Endodermal cell (in vitro differentiated cells): ENCODE measurements at regions not wholly inside any gene's neighbourhood (a gene's known extent, or its start where the extent isn't known, plus 50 kb on each side); places are given as distances from the start of the nearest gene placed in this dataset.

Experiments used
- DNase-seq: peaks from one replicate; pipeline ENCODE4 v3.0.0-alpha.2; 2017
- H3K27ac ChIP-seq: 2 replicates; pipeline ENCODE4 v1.5.1; 2013; ENCODE audit warnings: mild to moderate bottlenecking, low read depth, low read length, moderate library complexity
- H3K27me3 ChIP-seq: 2 replicates; pipeline ENCODE4 v1.6.1; 2013; ENCODE audit warnings: mild to moderate bottlenecking, low read length, moderate library complexity; ENCODE audit not compliant: insufficient read depth, control insufficient read depth, poor library complexity, severe bottlenecking
- H3K36me3 ChIP-seq: 2 replicates; pipeline ENCODE4 v1.7.0; 2013; ENCODE audit warnings: mild to moderate bottlenecking, low read length, moderate library complexity; ENCODE audit not compliant: control insufficient read depth, insufficient read depth
- H3K4me1 ChIP-seq: one replicate; pipeline ENCODE4 v1.7.0; 2013; ENCODE audit warnings: low read length; ENCODE audit not compliant: control insufficient read depth, insufficient read depth
- H3K4me3 ChIP-seq: 2 replicates; pipeline ENCODE4 v1.5.1; 2013; ENCODE audit warnings: mild to moderate bottlenecking, low read length, moderate library complexity
- H3K9ac ChIP-seq: 2 replicates; pipeline ENCODE4 v1.6.1; 2013; ENCODE audit warnings: mild to moderate bottlenecking, low read length, moderate library complexity; ENCODE audit not compliant: poor library complexity, severe bottlenecking; ENCODE audit errors: extremely low read depth
- H3K9me3 ChIP-seq: 2 replicates; pipeline ENCODE4 v1.6.1; 2013; ENCODE audit warnings: mild to moderate bottlenecking, low read length, moderate library complexity; ENCODE audit not compliant: control insufficient read depth
- H3K27ac Mint-ChIP-seq: 2 replicates; pipeline ENCODE4 v1.8.0; 2020; ENCODE audit warnings: mixed read lengths
- H3K27me3 Mint-ChIP-seq: 2 replicates; pipeline ENCODE4 v1.8.0; 2021; ENCODE audit warnings: mild to moderate bottlenecking, mixed read lengths; ENCODE audit not compliant: insufficient read depth
- H3K36me3 Mint-ChIP-seq: 2 replicates; pipeline ENCODE4 v1.8.0; 2020; ENCODE audit warnings: low read depth, mixed read lengths
- H3K4me1 Mint-ChIP-seq: 2 replicates; pipeline ENCODE4 v1.8.0; 2020; ENCODE audit warnings: mixed read lengths
- H3K4me3 Mint-ChIP-seq: 2 replicates; pipeline ENCODE4 v1.8.0; 2020; ENCODE audit warnings: mild to moderate bottlenecking, moderate library complexity, mixed read lengths
- H3K9me3 Mint-ChIP-seq: 2 replicates; pipeline ENCODE4 v1.8.0; 2020; ENCODE audit warnings: mild to moderate bottlenecking, mixed read lengths
- CTCF ChIP-seq: fragments of 200-600 bp; sonication (generic); conservative IDR thresholded peaks from 2 replicates; pipeline ENCODE4 v1.5.0; 2021; ENCODE audit warnings: antibody characterized with exemption, mild to moderate bottlenecking
- WGBS, 2 experiments: methylation state at CpG; one replicate each; pipeline versions ENCODE4 v1.1.5 to v1.1.7; 2013; ENCODE audit warnings: missing lambda C conversion rate in 2 of 2, mixed read lengths in 1 of 2; ENCODE audit not compliant: insufficient coverage in 1 of 2, insufficient read length in 1 of 2; 5-methylcytosine and 5-hydroxymethylcytosine counted together

- no peak for DNase-seq
- no peak overlapping the region for H3K4me3 ChIP-seq
- no peaks in the 10 kb centered on the region for H3K9me3 ChIP-seq
- H3K27me3 Mint-ChIP-seq: no peaks in the 10 kb centered on the region
- H3K4me1 Mint-ChIP-seq: no peaks in the 10 kb centered on the region
- no peaks in the 10 kb centered on the region for H3K27me3 ChIP-seq
- no peaks in the 10 kb centered on the region for H3K4me1 ChIP-seq
- H3K36me3 Mint-ChIP-seq: no peaks in the 10 kb centered on the region
- H3K27ac Mint-ChIP-seq: no peak overlapping the region
- no peak overlapping the region for H3K4me3 Mint-ChIP-seq
- H3K9me3 Mint-ChIP-seq: no peaks in the 10 kb centered on the region
- no peak overlapping the region for H3K27ac ChIP-seq
- no peaks in the 10 kb centered on the region for H3K36me3 ChIP-seq
- 87% methylated on average over 3 of the region's 3 CpGs; no CpG with 5 or more reads in 1 of the 2 experiments for WGBS, 2 experiments
- no peak overlapping the region for H3K9ac ChIP-seq
- TF ChIP-seq CTCF: no peak
Measured at GRCh38 chrX:87098477-87098876, 419.1 kb upstream of the KLHL4 start.

- Mint-ChIP-seq H3K36me3 (no peaks in the 10 kb centered on the region), H3K27ac (no peak overlapping the region), H3K9me3 (no peaks in the 10 kb centered on the region), H3K27me3 (no peaks in the 10 kb centered on the region), H3K4me1 (no peaks in the 10 kb centered on the region), H3K4me3 (no peak overlapping the region)
- Histone ChIP-seq H3K27me3 (no peaks in the 10 kb centered on the region), H3K4me3 (no peak overlapping the region), H3K36me3 (no peaks in the 10 kb centered on the region), H3K4me1 (no peaks in the 10 kb centered on the region), H3K9me3 (no peaks in the 10 kb centered on the region), H3K27ac (no peak overlapping the region), H3K9ac (no peak overlapping the region)
- 71% methylated on average over 1 of the region's 1 CpG; no CpG with 5 or more reads in 1 of the 2 experiments for WGBS, 2 experiments
- no peak for DNase-seq
- TF ChIP-seq CTCF: no peak
Measured at GRCh38 chrX:87105131-87105530, 412.5 kb upstream of the KLHL4 start.

GRCh38 chrX:87110142-87110541 is 407.5 kb upstream of the KLHL4 start:
- Mint-ChIP-seq H3K4me1 (no peaks in the 10 kb centered on the region), H3K27ac (no peak overlapping the region), H3K9me3 (peaks cover 20% of the 10 kb centered on the region), H3K4me3 (no peak overlapping the region), H3K36me3 (no peaks in the 10 kb centered on the region), H3K27me3 (no peaks in the 10 kb centered on the region)
- H3K9ac ChIP-seq: no peak overlapping the region
- TF ChIP-seq CTCF: no peak
- H3K4me3 ChIP-seq: no peak overlapping the region
- no peaks in the 10 kb centered on the region for H3K27me3 ChIP-seq
- no peaks in the 10 kb centered on the region for H3K4me1 ChIP-seq
- no peaks in the 10 kb centered on the region for H3K9me3 ChIP-seq
- no peak overlapping the region for H3K27ac ChIP-seq
- 47% methylated on average over 2 of the region's 2 CpGs; no CpG with 5 or more reads in 1 of the 2 experiments for WGBS, 2 experiments
- DNase-seq: no peak
- no peaks in the 10 kb centered on the region for H3K36me3 ChIP-seq
